ENCODE measurements at regions not wholly inside any gene's neighbourhood (a gene's known extent, or its start where the extent isn't known, plus 50 kb on each side); places are given as distances from the start of the nearest gene placed in this dataset.

DNA sequence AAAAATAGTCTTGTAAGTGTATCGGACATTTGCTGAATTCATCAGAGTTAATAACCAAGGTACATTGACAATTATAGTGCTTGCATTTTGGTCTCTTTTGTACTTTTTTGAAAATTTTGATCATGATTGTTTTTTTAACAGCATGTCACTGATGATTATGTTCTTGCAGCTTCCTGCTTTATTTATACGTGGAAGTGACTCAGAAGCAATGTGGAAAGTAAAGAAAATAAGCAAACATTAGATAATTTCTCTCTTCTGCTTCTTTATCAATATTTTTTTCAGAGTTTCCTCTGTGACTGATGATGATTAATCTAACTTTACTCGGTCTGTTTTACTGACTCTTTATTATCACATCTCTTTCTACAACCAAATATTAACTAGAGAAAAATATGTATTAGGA lies 1351.9 kb downstream of the REEP3 start:
- TF ChIP-seq ZFP3 (CRISPR knock-in tag; IDR thresholded peaks at IDR 0.05) (no peak), ZFP30 (CRISPR knock-in tag; IDR thresholded peaks at IDR 0.05) (no peak), OSR1 (CRISPR knock-in tag; IDR thresholded peaks at IDR 0.05) (no peak), BACH2 (CRISPR knock-in tag; IDR thresholded peaks at IDR 0.05; ENCODE audit: borderline replicate concordance) (no peak), PPARA (CRISPR knock-in tag; IDR thresholded peaks at IDR 0.05; ENCODE audit: borderline replicate concordance) (no peak)
- TF ChIP-seq, protein P1, sequence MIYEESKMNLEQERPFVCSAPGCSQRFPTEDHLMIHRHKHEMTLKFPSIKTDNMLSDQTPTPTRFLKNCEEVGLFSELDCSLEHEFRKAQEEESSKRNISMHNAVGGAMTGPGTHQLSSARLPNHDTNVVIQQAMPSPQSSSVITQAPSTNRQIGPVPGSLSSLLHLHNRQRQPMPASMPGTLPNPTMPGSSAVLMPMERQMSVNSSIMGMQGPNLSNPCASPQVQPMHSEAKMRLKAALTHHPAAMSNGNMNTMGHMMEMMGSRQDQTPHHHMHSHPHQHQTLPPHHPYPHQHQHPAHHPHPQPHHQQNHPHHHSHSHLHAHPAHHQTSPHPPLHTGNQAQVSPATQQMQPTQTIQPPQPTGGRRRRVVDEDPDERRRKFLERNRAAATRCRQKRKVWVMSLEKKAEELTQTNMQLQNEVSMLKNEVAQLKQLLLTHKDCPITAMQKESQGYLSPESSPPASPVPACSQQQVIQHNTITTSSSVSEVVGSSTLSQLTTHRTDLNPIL (CRISPR knock-in tag; IDR thresholded peaks at IDR 0.05; ENCODE audit: low read depth): no peak
- TF ChIP-seq, protein P2, sequence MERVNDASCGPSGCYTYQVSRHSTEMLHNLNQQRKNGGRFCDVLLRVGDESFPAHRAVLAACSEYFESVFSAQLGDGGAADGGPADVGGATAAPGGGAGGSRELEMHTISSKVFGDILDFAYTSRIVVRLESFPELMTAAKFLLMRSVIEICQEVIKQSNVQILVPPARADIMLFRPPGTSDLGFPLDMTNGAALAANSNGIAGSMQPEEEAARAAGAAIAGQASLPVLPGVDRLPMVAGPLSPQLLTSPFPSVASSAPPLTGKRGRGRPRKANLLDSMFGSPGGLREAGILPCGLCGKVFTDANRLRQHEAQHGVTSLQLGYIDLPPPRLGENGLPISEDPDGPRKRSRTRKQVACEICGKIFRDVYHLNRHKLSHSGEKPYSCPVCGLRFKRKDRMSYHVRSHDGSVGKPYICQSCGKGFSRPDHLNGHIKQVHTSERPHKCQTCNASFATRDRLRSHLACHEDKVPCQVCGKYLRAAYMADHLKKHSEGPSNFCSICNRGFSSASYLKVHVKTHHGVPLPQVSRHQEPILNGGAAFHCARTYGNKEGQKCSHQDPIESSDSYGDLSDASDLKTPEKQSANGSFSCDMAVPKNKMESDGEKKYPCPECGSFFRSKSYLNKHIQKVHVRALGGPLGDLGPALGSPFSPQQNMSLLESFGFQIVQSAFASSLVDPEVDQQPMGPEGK (CRISPR knock-in tag; IDR thresholded peaks at IDR 0.05; ENCODE audit: borderline replicate concordance): no peak
